Stimulated activated CD4-positive, alpha-beta T cell treated with anti-CD3 and anti-CD28 coated beads, Interleukin-12 subunit alpha, Interleukin-12 subunit beta, amount 100 ng/mL, for 4 hours (primary cell): ENCODE measurements at regions not wholly inside any gene's neighbourhood (a gene's known extent, or its start where the extent isn't known, plus 50 kb on each side); places are given as distances from the start of the nearest gene placed in this dataset.
"Not testable (repeated sequence)": the region's sequence is repeated elsewhere in the genome, so short reads cannot be mapped to it uniquely, and the experiment has no call there.

Experiments used
- DNase-seq: peaks from one replicate; pipeline ENCODE4 v3.0.0-alpha.2; 2020

GRCh38 chr14:56351861-56352260 lies 227.7 kb upstream of the TMEM260 start:
- no peak for DNase-seq

- DNase-seq: no peak
These were observed 226.6 kb upstream of the TMEM260 start for GRCh38 chr14:56352999-56353398.

DNA sequence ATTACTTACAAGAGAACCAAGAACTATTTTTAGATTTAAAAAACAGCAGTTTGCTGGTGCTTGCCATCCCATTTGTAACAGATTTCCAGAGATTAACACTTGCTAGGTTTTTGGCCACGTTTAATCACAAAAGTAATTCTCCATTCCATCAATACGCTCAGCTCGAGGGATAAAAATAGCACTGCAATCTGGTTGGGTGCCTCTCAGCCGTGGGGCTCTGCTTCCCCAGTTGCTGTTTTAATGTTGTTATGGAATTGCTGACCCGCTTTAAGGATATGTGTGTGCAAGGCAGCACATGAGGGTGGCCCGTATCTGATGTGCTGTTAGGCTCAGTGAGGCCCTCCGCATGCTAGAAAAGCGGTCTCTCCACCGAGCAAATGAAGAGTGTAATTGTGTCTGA lies 222.2 kb upstream of the TMEM260 start:
- no peak for DNase-seq

DNA sequence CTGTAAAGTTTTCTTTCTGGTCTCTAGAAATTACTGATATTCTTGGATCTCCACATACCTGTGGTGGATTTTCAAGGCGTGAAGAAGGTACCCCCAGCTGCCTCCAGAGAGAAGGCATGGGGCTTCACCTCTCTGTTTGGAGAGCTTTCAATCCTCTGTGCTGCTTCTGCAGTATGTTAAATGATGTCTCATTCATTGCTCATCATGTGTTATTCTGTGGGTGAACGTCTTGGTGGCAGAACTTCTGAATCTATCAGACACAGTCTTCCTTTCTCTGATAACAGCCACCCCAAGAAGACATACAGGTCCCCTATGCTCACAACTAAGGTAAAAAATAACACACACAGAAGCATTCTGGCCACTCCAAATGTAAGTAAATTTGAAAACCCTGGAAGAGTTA lies 221.3 kb upstream of the TMEM260 start:
- no peak for DNase-seq

DNA sequence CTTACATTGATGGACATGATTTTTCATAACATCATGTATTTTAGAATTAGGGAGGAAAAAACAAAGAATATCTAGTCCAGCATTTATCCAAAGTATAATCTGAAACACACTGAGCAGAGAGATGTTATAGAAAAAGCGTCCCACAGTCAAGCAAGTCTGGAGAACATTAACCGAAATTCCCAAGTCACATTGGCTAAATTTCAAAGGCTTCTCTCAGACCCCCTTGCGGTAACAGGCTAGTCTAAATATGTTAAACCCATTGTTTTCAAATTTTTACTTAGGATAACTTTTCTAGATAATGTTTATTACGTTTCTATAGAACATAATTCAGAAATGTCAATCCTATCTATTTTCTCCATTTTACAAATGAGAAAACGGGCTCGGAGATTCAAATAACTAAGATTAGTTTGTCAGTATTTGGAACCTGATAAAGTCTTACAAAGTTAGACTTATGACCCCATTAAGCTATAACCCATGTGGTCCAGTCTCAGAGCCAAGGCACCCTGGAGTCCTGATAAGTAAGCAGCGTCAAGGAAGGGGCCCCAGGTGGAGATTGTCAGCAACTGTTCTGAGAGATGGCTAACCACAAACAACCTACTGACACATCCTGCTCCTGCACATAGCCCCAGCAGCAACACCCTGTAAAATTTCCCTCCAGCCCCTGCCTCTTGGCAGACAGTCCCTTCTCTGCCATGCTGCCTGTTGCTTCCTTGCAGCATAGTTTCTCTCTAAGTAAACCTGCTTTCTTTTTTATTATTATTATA lies 220.6 kb upstream of the TMEM260 start:
- DNase-seq: no peak

GRCh38 chr14:56365663-56366062 lies 213.9 kb upstream of the TMEM260 start:
- not testable (repeated sequence) for DNase-seq

DNA sequence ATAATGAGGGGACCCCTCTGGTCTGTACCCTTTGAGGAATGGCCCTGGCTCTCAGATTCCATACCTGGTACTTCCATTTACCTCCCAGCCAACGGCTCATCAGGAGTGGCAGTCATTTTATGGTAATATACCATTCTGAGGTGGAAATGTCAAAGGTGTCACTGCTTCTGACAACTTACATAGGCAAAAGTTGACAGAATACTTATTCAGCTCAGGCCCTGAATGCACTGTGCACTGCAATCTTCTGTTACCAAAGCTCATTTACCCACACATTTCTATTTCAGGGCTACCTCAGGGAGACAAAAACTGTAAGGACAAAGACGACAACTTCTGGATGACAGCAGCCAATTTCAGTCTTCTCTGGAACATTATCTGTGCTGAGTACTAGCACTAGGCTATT lies 212.2 kb upstream of the TMEM260 start:
- DNase-seq: no peak

DNA sequence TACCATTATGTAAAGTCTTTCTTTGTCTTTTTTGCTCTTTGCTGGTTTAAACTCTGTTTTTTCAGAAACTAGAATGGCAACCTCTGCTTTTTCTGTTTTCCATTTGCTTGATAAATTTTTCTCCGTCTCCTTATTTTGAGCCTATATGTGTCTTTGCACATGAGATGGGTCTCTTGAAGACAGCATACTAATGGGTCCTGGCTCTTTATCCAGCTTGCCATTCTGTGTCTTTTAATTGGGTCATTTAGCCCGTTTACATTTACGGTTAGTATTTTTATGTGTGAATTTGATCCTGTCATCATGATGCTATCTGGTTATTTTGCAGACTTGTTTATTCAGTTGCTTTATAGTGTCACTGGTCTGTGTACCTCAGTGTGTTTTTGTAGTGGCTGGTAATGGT lies 207.9 kb upstream of the TMEM260 start:
- DNase-seq: no peak

GRCh38 chr14:56374421-56374820 lies 205.2 kb upstream of the TMEM260 start:
- DNase-seq: no peak

DNA sequence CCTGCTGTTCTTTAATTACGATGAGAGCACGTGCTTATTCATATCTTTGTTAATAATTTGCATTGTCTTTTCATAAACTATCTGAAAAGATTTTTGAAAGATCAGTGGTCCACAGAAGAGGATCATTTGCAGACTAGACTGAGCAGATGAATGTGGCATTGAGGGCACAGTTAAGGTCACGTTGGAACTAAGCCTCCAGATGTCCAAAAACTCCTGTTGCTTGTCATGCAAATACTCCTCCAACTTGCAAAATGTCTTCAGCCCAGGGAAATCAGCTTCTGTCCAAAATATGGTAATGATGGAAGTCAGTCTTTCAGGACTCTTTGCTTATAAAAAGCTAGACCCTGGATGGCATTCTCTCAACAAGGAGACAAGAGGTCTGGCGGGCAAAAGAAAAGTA lies 201.6 kb upstream of the TMEM260 start:
- no peak for DNase-seq

GRCh38 chr14:56378475-56378877 lies 201.1 kb upstream of the TMEM260 start:
- DNase-seq: no peak

DNA sequence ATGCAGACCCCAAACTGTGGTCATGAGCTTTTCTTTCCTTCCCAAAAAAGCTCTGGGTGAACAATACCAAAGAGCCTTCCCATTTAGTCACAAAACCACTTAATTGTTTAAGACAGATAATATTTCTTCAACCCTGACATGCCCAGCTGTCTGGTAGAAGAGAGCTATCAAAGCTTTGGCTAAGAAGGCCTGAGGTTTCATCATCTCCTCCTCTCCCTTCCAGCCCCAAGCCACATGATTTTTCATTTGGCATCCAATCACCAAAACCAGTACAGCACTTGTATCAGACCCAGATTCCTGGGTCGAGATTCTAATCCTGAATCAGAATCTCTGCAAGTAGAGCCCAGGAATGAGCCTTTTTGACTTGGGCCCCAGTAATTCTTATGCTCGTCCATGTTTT lies 199.6 kb upstream of the TMEM260 start:
- DNase-seq: no peak

DNA sequence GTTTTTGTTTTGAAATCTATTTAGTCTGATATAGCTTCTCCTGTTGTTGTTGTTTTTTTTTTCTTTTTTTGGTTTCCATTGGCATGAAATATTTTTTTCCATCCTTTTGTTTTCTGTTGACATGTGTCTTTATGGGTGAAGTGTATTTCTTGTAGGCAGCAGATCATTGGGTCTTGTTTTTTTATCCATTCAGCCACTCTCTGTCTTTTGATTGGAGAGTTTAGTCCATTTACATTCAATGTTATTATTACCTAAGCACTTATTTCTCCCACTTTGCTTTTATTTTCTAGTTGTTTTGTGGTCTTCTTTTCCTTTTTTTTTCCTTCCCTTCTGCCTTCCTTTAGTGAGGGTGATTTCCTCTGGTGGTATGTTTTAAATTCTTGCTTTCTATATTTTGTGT lies 193.6 kb upstream of the TMEM260 start:
- DNase-seq: no peak

DNA sequence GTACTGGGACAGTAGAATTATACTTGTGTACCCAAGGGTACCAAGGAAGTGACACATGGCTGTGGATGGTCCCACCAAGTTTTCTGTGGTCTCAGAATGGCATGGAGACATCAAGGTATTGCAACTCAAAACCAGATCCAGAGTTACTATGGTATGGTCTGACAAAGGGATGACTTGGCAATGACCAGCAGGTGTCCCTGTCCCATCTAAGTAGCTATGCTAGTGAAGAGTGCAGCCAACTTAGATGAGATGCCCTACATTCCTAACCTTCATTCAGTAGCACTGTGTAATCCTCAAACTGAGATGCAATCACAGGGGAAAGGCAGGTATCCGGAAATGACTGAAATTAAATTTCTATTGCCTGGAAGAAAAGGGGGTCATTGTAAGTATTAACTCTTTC lies 188.7 kb upstream of the TMEM260 start:
- no peak for DNase-seq

- no peak for DNase-seq
These were observed 184.6 kb upstream of the TMEM260 start for GRCh38 chr14:56394826-56395530.

- DNase-seq: no peak
These were observed 179.3 kb upstream of the TMEM260 start for GRCh38 chr14:56400109-56400825.

- DNase-seq: no peak
These were observed 166.8 kb upstream of the TMEM260 start for GRCh38 chr14:56412468-56413434.

- DNase-seq: no peak
These were observed 165.9 kb upstream of the TMEM260 start for GRCh38 chr14:56413721-56414120.

DNA sequence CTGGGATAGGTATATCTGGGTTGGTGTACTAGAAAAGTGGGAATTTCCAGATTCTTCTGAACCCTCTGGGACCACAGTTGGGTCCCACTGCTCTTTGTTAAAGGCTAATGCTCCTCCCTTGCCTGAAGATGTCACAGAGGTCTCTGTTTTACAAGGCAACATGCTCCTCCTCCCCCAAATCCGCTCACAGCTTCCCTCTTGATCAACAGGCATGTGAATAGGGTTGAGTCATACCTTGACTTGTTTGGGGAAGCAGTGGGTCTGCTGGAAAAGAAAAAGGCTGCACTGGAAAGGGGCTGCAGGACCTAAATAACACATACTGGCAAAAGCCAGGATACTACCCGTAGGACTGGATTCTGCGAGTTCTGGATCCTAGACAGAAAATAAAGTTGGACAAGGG lies 165.4 kb upstream of the TMEM260 start:
- DNase-seq: no peak

GRCh38 chr14:56416213-56416612 lies 163.4 kb upstream of the TMEM260 start:
- DNase-seq: no peak

DNA sequence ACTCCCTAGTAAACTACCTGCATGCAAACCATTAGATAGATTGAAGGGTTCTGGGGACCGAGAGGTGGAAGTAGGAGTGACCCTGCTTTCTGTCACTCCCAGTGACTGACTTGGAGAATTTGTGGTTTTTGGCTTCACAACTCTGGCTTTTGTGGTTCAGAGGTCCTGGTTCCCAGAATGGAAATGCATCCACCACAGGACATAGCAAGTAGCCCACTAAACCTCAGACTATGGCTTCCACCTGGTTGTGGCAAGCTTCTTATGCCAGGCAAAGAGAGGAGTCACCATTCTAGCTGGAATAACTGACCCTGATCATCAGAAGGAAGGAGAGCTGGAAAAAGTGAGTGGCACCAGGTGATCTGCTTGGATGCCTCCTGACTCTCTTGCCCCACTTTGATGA lies 162.4 kb upstream of the TMEM260 start:
- DNase-seq: no peak

- no peak for DNase-seq
These were observed 159.8 kb upstream of the TMEM260 start for GRCh38 chr14:56419750-56420149.

DNA sequence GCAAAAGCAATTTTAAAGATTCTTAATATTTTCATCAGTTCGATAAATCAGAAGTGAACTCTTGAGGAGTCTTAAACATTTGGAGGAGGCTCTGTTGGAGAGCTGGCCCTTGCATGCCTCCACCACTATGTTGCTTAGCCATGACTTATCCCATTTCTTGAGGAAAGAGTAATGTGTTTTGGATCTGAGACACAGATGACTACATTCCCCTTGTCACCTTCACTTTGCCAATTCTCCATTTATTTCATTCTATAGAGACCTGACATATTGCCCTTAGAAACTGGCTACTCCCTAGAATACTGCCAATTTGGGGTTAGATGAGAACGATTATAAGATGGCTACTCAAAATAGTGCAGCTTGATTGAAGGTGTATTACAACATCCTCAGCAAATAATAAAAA lies 157.4 kb upstream of the TMEM260 start:
- no peak for DNase-seq
